CMK (cell line): ENCODE measurements at regions not wholly inside any gene's neighbourhood (a gene's known extent, or its start where the extent isn't known, plus 50 kb on each side); places are given as distances from the start of the nearest gene placed in this dataset.
A peak's percentile ranks its signal among the peaks of the same experiment; 100 is the strongest.

ENCODE experiments used
- DNase-seq: peaks from one replicate; pipeline ENCODE4 v3.0.0-alpha.2; 2010; ENCODE audit warnings: low read depth

DNA sequence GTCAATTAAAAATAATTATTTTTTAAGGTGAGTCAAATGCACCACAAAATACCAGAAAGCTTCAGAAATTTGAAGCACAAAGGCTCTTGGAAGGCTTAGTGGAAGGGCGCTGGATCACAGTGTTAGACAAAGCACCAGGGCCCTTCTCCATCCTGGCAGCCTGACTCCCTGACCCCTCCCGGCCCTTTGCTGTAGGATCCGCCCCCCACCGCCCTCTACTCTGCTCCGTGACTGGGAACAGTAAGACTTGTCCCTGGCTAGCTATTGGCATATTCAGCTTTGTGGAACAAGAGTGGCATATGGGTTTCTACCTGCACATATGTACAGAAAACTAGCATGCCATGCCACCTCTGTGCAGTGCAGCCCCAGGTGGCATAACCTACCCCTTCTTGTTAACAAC is 222.1 kb downstream of the SYK start:
- DNase-seq, result no peak

DNA sequence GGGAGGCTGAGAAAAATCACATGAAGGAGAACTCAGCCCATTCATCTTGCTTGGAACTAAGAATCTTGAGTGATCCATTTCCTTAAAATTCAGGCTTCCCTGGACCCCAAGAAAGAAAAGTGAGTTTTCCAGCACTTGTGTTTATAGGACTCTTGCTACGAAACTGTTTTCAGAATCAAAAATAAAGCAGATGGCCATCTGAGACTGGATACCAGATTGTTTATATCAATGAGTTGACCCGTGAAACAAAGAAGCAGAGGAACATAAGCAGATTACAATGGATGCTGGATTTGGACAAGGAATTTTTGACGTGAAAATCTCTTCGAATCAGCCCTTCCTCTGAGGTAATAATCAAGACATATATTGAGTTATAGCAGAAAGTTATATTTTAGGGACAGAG is 223.2 kb downstream of the SYK start:
- DNase-seq, result no peak

DNA sequence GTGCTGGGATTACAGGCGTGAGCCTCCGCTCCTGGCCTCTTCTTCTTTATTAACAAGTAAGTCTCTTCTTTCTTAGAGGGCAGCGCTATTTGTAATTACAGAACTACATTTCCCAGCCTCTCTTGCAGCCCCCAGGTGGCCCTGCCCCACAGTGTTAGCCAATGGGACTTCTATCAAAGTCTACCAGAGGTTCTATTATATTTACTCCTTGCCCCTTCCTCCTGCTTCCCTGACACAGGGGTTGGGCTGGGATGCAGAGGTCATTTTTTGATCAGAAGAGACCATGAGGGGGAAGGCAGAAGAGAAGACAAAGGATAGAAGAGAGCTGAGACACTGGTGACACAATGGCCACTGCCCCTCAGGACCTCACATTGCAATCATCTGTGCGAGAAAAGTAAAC is 224.2 kb downstream of the SYK start:
- DNase-seq, result no peak

DNA sequence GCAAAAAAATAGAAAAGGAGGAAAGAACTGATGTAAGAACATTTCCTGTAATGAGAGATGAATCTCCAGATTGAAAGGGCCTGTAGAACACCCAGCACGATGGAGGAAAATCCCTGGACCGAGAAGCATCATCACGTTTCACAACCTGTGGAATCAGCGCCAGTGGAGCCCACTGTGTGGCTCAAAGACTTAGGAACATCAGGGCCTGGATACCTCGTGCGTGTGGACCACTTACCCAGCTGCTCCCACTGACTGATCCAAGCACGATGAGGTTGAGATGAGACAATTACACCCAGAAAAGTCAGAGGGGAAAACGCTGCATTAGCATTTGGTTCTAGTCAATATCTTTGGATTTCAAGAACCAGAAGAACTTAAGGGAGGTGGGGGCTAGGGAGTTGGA is 224.6 kb downstream of the SYK start:
- DNase-seq, result no peak

DNA sequence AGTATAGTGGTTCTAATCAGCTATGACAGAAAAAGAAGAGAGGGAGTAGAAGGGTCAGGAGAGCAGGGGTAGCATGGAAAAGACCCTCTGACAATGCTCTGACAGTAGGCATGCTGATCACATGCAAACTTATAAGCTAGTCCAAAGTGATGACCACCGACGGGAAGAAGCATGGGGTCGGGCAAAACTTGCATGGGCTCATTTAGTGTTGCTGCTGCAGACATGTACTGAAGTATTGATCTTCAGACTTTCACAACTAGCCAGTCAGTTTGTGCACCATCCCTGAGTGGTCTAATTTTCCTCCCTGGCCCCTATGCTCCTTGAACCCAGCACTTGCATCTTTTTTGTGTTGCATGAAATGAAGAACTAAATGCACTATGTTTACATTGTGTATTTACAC is 225.4 kb downstream of the SYK start:
- no peak for DNase-seq

DNA sequence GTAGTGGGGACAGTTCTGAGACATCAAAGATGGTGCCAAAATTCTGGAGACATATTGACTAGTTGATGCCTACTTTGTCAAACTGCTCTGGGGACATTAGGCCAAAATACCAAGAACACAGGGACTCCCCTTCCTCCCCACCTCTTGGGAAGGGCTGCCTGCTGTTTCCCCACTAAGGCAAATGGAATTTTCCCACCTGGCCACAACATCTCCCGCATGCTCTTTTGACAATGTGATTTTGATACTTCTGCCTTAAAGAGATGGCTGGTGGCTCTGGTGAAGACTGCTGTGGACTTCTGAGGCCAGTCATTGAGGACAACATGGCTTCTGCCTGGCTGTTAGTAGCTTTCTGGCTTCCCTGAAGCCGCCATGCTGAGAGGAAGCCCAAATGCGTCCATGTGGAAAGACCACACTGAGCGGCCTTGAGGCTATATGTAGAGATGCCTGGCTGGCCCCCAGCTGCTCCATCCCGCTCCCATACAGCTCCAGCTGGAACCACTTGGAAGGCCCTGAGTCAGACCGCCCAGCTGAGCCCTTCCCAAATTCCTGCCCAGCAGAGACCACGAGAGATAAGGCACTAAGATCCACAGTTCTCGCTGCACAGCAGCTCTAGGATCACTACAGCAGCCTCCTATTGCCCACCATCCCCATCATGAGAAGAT is 226.7 kb downstream of the SYK start:
- no peak for DNase-seq

DNA sequence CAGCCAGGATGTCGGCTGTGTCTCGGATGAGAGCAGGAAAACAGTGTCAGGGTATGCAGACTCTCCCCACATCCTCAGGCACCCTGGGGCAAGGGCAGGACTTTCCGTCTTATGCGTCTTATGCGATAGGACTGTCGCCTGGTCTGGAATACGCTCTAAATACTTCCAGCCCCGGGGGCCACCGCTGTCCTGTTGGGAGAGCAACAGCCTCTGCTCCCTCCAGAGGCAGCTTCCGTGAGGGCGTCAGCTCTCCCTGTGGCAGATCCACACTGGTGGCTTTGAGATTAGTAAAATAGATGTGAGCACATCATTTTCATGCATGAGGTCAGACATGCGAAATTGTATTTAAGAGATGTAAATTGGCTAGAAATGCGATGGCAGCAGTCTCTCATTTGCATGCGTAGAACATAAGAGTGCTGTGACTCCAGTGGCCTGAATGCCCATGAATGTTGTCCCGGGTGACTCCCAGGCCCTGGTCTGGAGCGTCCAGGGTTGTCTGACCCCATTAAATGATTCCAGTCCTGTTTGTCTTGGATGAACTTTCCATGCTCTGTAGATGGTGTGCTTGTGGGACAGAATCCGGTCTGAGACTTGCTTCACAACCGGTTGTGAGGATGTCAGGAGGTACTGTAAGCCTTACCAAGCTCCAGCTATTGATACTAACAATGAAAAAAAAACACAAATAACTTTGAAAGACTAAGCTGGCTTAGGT is 228.2 kb downstream of the SYK start:
- no peak for DNase-seq

DNA sequence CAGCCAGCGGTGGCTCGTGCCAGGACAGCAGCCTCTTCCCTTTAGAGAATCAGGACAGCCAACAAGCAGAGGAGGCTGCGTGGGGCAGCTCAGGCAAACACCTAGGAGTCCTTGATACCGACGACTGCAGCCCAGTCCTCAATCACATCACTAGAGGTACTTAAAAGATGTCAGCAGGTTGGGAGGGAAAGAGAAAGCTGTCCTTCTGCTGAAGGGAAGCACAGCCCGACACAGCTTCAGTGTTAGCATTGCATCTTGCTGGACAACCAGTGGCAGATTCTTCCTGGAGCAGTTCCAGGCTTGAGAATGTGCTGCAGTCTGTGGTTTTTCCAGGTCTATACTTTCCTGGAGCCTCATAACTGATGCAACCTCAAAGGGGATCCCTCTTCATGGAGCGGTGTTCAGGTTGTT is 230.5 kb downstream of the SYK start:
- no peak for DNase-seq

DNA sequence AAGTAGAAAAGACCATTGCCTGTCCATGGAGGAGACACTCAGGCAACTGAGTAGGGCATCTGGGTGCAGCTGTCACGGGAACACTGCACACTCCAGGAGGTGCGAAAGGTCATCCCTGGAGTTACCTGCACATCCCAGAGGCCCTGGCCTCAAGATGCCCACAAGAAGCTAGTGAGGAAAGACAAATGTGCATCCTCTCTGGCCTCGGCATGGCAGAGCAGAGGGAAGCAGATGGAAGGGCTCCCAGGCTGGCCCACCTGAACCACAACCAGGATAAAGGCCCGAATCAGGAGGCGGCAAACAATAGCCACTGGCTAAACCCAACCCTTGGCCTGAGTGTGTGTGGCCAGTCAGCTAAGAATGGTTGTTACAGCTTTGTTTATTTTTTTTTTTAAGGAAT is 231.7 kb downstream of the SYK start:
- DNase-seq, result no peak

DNA sequence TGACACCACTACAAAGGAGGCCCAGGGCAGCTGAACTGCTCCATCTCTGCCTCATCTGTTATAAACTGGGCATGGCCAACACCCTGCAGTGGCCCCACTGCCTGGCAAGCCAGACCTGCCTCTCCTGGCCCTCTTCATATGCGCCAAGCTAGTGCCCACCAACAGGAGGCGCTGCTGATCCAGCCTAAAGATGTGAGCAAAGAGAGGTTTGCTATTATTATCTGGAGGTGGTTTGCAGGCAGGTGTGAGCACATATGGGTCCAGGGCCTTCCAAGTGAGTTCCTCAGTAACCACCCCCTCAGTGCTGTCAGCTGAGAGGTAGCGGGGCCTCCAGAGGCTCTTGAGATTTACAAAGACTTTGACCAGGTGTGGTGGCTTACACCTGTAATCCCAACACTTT is 232.2 kb downstream of the SYK start:
- no peak for DNase-seq

DNA sequence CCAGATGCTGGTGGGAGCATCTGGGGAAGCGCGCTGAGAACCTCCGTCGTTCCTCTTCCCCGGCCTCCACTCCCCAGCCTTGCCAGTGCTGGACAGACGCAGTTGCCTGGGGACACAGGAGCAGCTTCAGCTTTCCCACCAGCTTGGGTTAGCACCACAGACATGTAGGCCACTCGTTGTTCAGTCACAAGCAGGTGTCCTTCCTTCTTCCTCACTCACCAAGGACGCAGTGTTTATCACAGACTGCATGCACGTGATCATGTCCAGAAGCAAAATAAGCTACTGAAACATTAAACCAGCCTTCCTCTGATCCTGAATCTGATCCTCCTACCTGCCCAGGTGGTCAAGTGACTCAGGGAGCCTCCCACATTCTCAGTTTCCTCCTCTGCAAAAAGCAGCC is 232.9 kb downstream of the SYK start:
- no peak for DNase-seq

DNA sequence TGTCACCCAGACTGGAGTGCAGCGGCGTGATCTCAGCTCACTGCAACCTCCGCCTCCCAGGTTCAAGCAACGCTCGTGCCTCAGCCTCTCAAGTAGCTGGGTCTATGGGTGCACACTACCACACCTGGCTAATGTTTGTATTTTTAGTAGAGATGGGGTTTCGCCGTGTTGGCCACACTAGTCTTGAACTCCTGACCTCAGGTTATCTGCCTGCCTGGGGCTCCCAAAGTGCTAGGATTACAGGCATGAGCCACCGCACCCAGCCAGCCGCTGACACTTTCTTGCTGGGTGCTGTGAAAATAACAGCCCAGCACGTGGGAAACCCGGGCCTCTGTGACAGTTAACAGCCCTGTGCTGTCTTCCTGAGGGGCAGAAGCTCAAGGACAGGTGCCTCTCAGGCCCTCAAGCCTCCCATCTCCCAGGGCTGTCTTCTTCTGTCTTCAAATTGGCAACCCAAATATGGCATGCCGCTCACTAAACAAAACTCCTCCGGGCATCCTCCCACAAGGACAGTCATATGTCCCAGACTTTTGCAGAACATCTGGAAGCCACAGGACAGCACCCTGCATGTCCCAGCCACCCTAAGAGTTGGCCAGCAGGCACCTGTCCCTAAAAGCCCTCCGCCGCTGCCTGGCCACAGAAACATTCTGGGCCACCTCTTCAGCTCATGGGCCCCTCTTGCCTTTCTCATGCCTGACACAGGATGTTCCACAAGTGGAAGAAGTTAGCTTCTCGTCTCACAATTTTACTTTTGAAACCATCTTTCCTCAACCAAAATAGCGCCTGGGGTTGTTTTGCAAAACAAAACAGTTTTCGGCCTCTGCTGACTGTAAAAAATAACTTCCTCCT is 233.6 kb downstream of the SYK start:
- DNase-seq, result no peak

DNA sequence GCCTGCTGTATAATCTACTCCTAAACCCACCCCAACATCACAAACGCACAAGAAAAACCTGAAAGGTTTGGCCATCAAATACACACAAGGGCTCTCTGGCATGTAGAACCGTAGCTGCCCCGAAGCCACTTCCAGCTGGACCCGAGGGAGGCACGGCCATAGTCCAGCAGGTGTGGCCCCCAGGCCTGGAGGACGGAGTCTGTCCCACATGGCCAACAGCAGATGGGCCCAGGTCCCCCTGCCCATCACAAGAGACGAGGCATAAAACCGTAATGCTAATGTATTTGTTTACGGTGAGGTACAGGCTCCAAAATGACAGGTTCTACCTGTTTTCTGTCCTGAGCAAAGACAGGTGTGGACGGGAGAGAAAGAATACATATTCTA is 234.2 kb downstream of the SYK start:
- DNase-seq, result no peak

DNA sequence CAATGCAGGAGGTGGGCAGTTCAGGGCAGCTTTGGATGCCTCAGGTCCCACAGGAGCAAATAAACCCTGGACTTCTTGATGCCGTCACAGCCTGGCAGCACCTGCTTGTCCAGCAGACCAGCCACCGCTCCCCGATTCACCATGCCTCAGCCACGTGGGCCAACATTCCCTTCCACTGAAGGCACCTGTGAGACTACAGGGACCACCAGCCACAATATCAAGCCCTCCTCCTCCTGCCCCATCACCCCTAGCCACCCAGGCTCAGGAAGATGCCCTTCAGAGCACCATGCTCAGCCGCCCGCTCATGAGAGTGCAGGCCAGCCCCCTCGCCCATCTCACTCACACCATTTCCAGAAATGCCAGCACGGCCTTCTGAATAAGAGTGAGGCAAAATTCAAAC is 234.7 kb downstream of the SYK start:
- DNase-seq, result no peak

DNA sequence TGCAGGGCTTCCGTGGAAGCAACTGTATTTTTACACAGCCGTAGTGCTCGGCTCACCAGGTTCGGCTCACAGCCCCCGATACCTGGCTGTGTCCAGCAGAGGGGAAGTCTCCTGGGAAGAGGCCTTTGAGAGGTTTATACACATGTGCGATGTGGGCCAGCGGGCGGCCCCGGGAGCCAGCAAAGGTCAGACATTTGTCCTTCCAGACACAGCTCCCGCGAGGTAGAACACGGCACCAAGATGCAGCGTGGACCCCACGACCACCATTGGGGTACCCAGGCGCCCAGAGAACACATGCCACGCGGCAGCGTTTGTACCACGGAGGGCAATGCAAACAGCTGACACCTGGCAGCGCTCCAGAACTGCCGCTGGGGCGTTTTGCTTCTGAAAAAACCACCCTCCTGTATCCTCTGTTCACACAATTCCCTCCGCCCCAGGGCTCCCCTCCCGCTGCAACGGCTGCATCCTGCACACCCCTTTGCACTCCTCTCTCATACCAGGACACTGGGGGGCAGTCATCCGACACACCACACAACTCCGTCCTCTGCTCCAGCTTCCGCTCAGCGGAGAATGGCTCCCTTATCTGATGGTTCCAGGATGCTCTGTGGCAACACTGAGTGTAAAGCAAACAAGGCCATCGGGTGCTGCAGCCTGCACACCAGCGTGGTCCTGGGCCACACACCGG is 235.3 kb downstream of the SYK start:
- peak; percentile 51 for DNase-seq

DNA sequence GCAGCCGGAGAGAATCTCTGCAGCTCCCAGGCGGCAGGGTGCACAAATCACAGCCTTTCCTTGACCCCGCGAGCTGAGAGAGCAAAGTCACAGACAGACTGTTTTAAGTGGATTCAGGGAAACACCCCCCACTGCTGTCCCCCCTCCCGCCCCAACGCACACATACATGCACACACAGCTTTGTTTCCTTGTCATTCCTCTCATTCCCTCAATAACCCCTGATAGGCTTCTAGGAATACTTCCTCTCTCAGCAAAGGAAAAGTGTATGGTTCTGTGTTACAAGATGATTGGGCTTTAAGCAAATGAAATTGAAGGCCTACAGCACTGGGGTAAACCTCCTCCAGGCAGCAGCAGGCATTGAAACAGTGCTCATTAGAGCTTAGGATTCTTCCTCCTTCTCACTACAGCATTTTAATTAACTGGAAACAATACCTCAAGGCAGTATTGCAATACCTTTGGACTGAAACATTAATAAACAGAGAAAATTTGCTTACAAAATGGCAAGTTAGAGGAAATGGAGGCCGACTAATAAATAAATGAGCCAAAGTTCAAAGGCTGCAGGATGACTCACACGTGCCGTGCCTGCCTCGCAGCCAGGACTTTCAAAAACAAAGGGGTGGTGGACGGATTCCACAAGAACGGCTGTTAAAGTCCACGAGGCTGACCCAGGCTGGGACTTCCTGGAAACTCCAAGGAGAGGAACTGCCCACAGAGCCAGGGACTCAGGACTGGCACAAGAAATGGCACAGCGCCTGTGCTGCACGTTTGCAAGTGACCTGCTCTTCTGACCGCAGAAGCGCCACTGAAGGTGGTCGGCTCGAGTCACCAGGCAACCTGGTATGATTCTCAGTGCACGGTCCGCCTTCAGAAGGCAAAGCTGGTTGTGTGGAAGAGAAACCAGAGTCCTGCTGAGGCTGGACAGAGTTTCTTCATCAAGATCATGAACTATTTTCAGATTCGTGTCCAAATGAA is 236.2 kb downstream of the SYK start:
- DNase-seq, result no peak

DNA sequence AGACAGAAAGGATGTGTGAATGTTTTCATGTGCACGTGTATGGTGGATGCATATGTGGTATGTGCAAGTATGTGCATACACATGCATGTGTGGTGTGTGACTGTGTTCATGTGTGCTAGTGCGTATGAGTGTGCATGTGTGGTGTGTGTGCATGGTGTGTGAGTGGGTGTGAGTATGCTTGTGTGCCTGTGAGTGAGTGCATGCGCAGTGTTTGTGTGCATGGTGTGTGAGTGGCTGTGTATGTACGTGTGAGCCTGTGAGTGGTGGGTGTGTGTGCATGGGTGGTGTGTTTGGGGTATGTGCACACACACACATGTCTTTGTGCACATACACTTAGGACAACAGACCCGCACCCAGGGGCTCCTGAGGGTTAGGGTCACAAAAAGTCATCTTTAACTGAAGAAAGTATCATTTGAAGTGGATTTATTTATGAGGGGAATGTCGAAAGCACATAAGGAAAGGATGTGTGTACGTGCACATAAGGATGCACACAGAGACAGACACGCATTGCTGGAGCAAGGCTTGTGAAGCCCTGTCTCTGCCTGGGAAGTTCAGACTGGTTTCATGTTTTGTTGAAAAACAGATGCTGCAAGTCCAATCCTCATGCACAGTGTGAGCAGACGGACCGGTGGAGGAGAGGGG is 237.0 kb downstream of the SYK start:
- no peak for DNase-seq

DNA sequence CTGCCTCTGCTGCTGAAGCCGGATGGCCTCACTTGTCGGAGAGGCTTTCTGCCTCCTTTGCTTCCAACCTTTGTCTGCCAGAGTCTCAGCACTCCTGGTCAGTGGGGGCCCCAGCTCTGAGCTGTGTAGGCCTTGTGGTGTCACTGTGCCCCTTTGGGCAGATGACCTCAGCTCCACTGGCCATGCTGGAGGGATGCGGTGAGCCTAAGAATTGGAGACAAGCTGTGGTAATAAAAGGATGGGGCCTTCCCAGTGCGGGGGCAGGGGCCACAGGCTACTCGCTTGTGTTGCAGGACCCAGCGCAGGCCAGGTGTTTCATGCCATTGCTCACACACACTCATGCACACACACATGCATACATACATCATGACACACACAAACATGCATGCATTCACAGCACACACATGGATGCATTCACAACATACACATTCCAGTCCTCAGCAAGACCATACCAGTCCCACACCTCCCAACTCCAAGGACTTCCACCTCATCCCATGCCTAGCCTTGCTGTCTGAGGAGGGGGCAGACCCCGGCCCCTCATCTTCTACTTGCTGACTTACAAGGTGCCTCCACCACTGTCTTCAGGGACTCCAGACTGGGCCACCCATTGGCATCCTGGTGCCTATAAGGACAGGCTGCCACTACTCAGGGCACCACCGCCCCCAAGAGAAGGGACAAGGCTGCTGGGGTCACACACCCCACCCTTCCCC is 237.7 kb downstream of the SYK start:
- DNase-seq, result no peak

DNA sequence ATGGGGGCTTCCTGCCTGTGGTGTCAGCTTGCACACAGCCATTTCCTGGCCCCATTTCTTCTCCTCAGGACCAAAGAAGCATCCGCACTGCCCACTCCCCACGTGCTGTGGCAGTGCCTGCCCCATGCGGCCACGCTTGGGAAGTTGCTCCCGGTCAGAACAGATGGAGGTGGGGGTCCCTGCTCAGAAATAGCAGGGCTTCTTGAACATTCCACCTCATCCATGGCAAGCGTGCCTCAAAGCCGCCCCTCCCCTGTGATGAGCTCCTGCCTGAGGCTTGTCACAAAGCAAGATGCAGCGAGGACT is 238.2 kb downstream of the SYK start:
- no peak for DNase-seq
